IMR-90 (cell line): ENCODE measurements at regions not wholly inside any gene's neighbourhood (a gene's known extent, or its start where the extent isn't known, plus 50 kb on each side); places are given as distances from the start of the nearest gene placed in this dataset.
A peak's percentile ranks its signal among the peaks of the same experiment; 100 is the strongest.

Experiments used
- ATAC-seq: fragments of 200-7000 bp; cut with Tn5 transposase; 2 replicates; pipeline ENCODE4 v1.9.1; 2020; ENCODE audit warnings: low read depth, mild to moderate bottlenecking, moderate library complexity
- BruUV-seq: library from RNA; stranded (reverse); fragments of 400-500 nt; replicated peaks from 2 replicates; lab custom pipeline; 2021; lab: Mats Ljungman, UMichigan
- CTCF ChIA-PET: fragments of 300-600 bp; formaldehyde crosslinking; extraction: SDS; loops from one replicate; lab custom pipeline; 2021; ENCODE audit warnings: antibody characterized with exemption; lab: Yijun Ruan, JAX
- POLR2A ChIA-PET: fragments of 300-600 bp; sonication (Branson Sonifier 250); formaldehyde crosslinking; loops from one replicate; lab custom pipeline; 2022; ENCODE audit warnings: antibody characterized with exemption; ENCODE audit not compliant: unreplicated experiment; lab: Charles Lee
- DNase-seq: peaks from one replicate; pipeline ENCODE4 v3.0.0; 2013
- H2AFZ ChIP-seq: replicated peaks from 2 replicates; pipeline ENCODE3; 2013; ENCODE audit warnings: low read length, mild to moderate bottlenecking; ENCODE audit not compliant: poor library complexity
- H2AK5ac ChIP-seq: 2 replicates; pipeline ENCODE4 v1.6.1; 2013; ENCODE audit warnings: low read depth, low read length, inconsistent platforms
- H2AK9ac ChIP-seq: replicated peaks from 2 replicates; pipeline ENCODE3; 2013; ENCODE audit warnings: mild to moderate bottlenecking, low read depth, low read length, moderate library complexity; ENCODE audit not compliant: poor library complexity
- H2BK120ac ChIP-seq: 2 replicates; pipeline ENCODE4 v1.6.1; 2013; ENCODE audit warnings: low read depth, low read length, inconsistent platforms
- H2BK15ac ChIP-seq: 3 replicates; pipeline ENCODE4 v1.6.1; 2013; ENCODE audit warnings: low read depth, low read length, inconsistent platforms
- H2BK20ac ChIP-seq: 2 replicates; pipeline ENCODE4 v1.6.1; 2013; ENCODE audit warnings: low read depth, mild to moderate bottlenecking, inconsistent platforms, low read length, moderate library complexity
- H2BK5ac ChIP-seq: 2 replicates; pipeline ENCODE4 v1.6.1; 2013; ENCODE audit warnings: mild to moderate bottlenecking, low read depth, low read length, inconsistent platforms; ENCODE audit not compliant: poor library complexity, severe bottlenecking
- H3K14ac ChIP-seq: replicated peaks from 2 replicates; pipeline ENCODE4 v1.6.1; 2013; ENCODE audit warnings: low read depth, low read length, inconsistent platforms
- H3K18ac ChIP-seq: 2 replicates; pipeline ENCODE4 v1.6.1; 2013; ENCODE audit warnings: low read depth, low read length, control low read depth
- H3K23ac ChIP-seq: 2 replicates; pipeline ENCODE4 v1.6.1; 2013; ENCODE audit warnings: low read depth, low read length, inconsistent platforms
- H3K27ac ChIP-seq: 2 replicates; pipeline ENCODE4 v1.5.1; 2013; ENCODE audit warnings: mild to moderate bottlenecking, control low read depth, low read length; ENCODE audit not compliant: insufficient read depth
- H3K27me3 ChIP-seq: 2 replicates; pipeline ENCODE4 v1.6.1; 2013; ENCODE audit warnings: low read length; ENCODE audit not compliant: control insufficient read depth, insufficient read depth
- H3K36me3 ChIP-seq: 2 replicates; pipeline ENCODE4 v1.6.1; 2013; ENCODE audit warnings: low read length, mixed read lengths; ENCODE audit not compliant: control insufficient read depth, insufficient read depth
- H3K4ac ChIP-seq: 2 replicates; pipeline ENCODE4 v1.6.1; 2013; ENCODE audit warnings: low read depth, low read length, inconsistent platforms
- H3K4me1 ChIP-seq: 2 replicates; pipeline ENCODE4 v1.6.1; 2013; ENCODE audit warnings: low read length, mixed read lengths; ENCODE audit not compliant: control insufficient read depth, insufficient read depth
- H3K4me2 ChIP-seq: 2 replicates; pipeline ENCODE4 v1.6.1; 2013; ENCODE audit warnings: low read depth, mild to moderate bottlenecking, control low read depth, low read length, moderate library complexity
- H3K4me3 ChIP-seq: 2 replicates; pipeline ENCODE4 v1.5.1; 2013; ENCODE audit warnings: low read depth, mild to moderate bottlenecking, control low read depth, low read length, moderate library complexity; ENCODE audit not compliant: insufficient read depth
- H3K56ac ChIP-seq: 2 replicates; pipeline ENCODE4 v1.6.1; 2013; ENCODE audit warnings: low read length, inconsistent platforms; ENCODE audit not compliant: insufficient read depth; ENCODE audit errors: extremely low read depth
- H3K79me1 ChIP-seq, 2 experiments: 2 replicates each; pipeline ENCODE4 v1.6.1; 2013; ENCODE audit warnings: low read length in 2 of 2, inconsistent platforms in 1 of 2, low read depth in 1 of 2
- H3K9ac ChIP-seq: 2 replicates; pipeline ENCODE4 v1.6.1; 2013; ENCODE audit warnings: low read depth, low read length, control low read depth
- H3K9me1 ChIP-seq: 2 replicates; pipeline ENCODE4 v1.6.1; 2013; ENCODE audit warnings: low read length, inconsistent platforms; ENCODE audit not compliant: insufficient read depth
- H3K9me3 ChIP-seq: 2 replicates; pipeline ENCODE4 v1.6.1; 2013; ENCODE audit warnings: low read length; ENCODE audit not compliant: control insufficient read depth, insufficient read depth
- H4K20me1 ChIP-seq: 2 replicates; pipeline ENCODE4 v1.6.1; 2013; ENCODE audit warnings: low read length, inconsistent platforms; ENCODE audit not compliant: insufficient read depth
- H4K5ac ChIP-seq: 2 replicates; pipeline ENCODE4 v1.6.1; 2013; ENCODE audit warnings: mild to moderate bottlenecking, low read depth, low read length, control low read depth
- H4K8ac ChIP-seq, 2 experiments: 2 replicates each; pipeline ENCODE4 v1.6.1; 2013; ENCODE audit warnings: low read depth in 2 of 2, low read length in 2 of 2, control low read depth in 1 of 2, inconsistent platforms in 1 of 2
- H4K91ac ChIP-seq: 2 replicates; pipeline ENCODE4 v1.6.1; 2013; ENCODE audit warnings: low read depth, low read length, inconsistent platforms; ENCODE audit not compliant: insufficient read depth
- CEBPB ChIP-seq: IDR thresholded peaks from 2 replicates; pipeline ENCODE4 v1.6.1; 2012; ENCODE audit warnings: low read depth, low read length, improper control_type of control experiment
- CHD1 ChIP-seq: IDR thresholded peaks from 2 replicates; pipeline ENCODE4 v1.6.1; 2012; ENCODE audit warnings: low read depth, low read length, improper control_type of control experiment
- ELK1 ChIP-seq: fragments of 150-350 bp; IDR thresholded peaks from 2 replicates; pipeline ENCODE4 v1.6.1; 2016; ENCODE audit warnings: low read depth, mild to moderate bottlenecking, low read length, moderate library complexity, borderline replicate concordance
- FOS ChIP-seq: fragments of 150-350 bp; IDR thresholded peaks from 2 replicates; pipeline ENCODE4 v1.6.1; 2016; ENCODE audit warnings: low read depth, low read length
- MAZ ChIP-seq: IDR thresholded peaks from 2 replicates; pipeline ENCODE4 v1.6.1; 2012; ENCODE audit warnings: low read depth, mild to moderate bottlenecking, low read length, improper control_type of control experiment, moderate library complexity, borderline replicate concordance
- RCOR1 ChIP-seq: IDR thresholded peaks from 2 replicates; pipeline ENCODE4 v1.6.1; 2012; ENCODE audit warnings: mild to moderate bottlenecking, low read length, improper control_type of control experiment; ENCODE audit not compliant: insufficient replicate concordance
- RFX5 ChIP-seq: IDR thresholded peaks from 2 replicates; pipeline ENCODE4 v1.8.0; 2012; ENCODE audit warnings: low read depth, mild to moderate bottlenecking, low read length, moderate library complexity
- WGBS, 2 experiments: methylation state at CpG; one replicate each; pipeline versions ENCODE4 v1.1.5 to v1.1.7; 2013; ENCODE audit warnings: missing lambda C conversion rate in 2 of 2; ENCODE audit not compliant: insufficient read length in 1 of 2; ENCODE audit errors: extremely low coverage in 2 of 2; 5-methylcytosine and 5-hydroxymethylcytosine counted together
- dilution Hi-C: fragments of 300-500 bp; cut with HindIII; formaldehyde crosslinking; loops from one replicate; pipeline ENCODE4 v1.14.3; 2018; ENCODE audit warnings: low sequenced_read_pairs; ENCODE audit not compliant: unreplicated experiment
- in situ Hi-C: fragments of 300-500 bp; cut with MboI; formaldehyde crosslinking; loops from 3 replicates; pipeline ENCODE4 v1.14.3; 2019; ENCODE audit warnings: low sequenced_read_pairs, inconsistent platforms, mixed read lengths
- intact Hi-C: fragments of 100-400 bp; cut with micrococcal nuclease; formaldehyde crosslinking; loops from 2 replicates; pipeline ENCODE4 v1.10.0; 2022

- WGBS, 2 experiments, result no CpG with 5 or more reads among the region's 1 CpG
- Histone ChIP-seq H2BK5ac (peak overlapping the region; percentile 7), H3K27me3 (no peaks in the 10 kb centered on the region), H4K8ac (peak overlapping the region in 1 of 2 experiments; percentile 54; a peak in 1 of 4 replicates), H3K9me1 (peaks cover 10% of the 10 kb centered on the region), H2BK20ac (no peak overlapping the region), H3K36me3 (peaks cover 10% of the 10 kb centered on the region), H2AK5ac (peak overlapping the region; percentile 85; the same call in 1 of the 2 replicates), H3K4me2 (peak overlapping the region; percentile 7; the same call in 1 of the 2 replicates), H3K27ac (no peak overlapping the region), H2BK15ac (no peak overlapping the region), H3K9ac (no peak overlapping the region), H2BK120ac (peak overlapping the region; percentile 49; the same call in 1 of the 2 replicates), H3K4me1 (peaks cover 16% of the 10 kb centered on the region), H3K56ac (no peak overlapping the region), H3K14ac (peak overlapping the region; percentile 22; the same call in 1 of the 2 replicates), H3K23ac (peak overlapping the region; percentile 50; the same call in 1 of the 2 replicates), H3K9me3 (no peaks in the 10 kb centered on the region), H2AFZ (no peak overlapping the region), H2AK9ac (peak overlapping the region; percentile 44), H4K91ac (no peak overlapping the region), H4K20me1 (peaks cover 18% of the 10 kb centered on the region), H3K4ac (peak overlapping the region; percentile 37; the same call in 1 of the 2 replicates), H4K5ac (no peak overlapping the region), H3K79me1 (peaks cover 35 to 60% of the 10 kb centered on the region in 2 experiments), H3K18ac (peak overlapping the region; percentile 61), H3K4me3 (no peak overlapping the region)
- TF ChIP-seq RCOR1 (no peak), FOS (no peak), CEBPB (no peak), ELK1 (no peak), RFX5 (no peak), MAZ (no peak), CHD1 (no peak)
- in situ Hi-C loops, result loop anchor here (25.0 kb wide), 1 partner anchor 500 kb away; no protein-coding TSS in a partner anchor
- POLR2A ChIA-PET, result no interaction called here
- dilution Hi-C loops, result no loop called here
- no peak for DNase-seq
- intact Hi-C loops, result no loop called here
- CTCF ChIA-PET, result no interaction called here
- peak; percentile 53 for ATAC-seq
- BruUV-seq, result no TSS peak
Observed at GRCh38 chr4:71212216-71212615, 126.6 kb upstream of the SLC4A4 start.
